Spleen (tissue), 7 donors: ENCODE measurements at regions not wholly inside any gene's neighbourhood (a gene's known extent, or its start where the extent isn't known, plus 50 kb on each side); places are given as distances from the start of the nearest gene placed in this dataset.

Experiments
- CTCF ChIP-seq, 11 experiments: fragments of 200-600 bp in 7 of 11; fragments of 450-650 bp in 4 of 11; sonication (generic) in 4 of 11; IDR thresholded peaks in 8 of 11; conservative IDR thresholded peaks in 3 of 11; 1 replicate in 7 of 11; 2 replicates in 4 of 11; pipeline versions ENCODE4 v1.4.0 to v1.8.0; 2016 to 2021; ENCODE audit warnings: antibody characterized with exemption in 11 of 11, inconsistent platforms in 4 of 11, mild to moderate bottlenecking in 1 of 11
- POLR2A ChIP-seq, 3 donors: fragments of 450-650 bp; IDR thresholded peaks; one replicate each; pipeline ENCODE4 v1.5.1; 2017; ENCODE audit warnings: antibody characterized with exemption in 3 of 3, mild to moderate bottlenecking in 1 of 3
- POLR2AphosphoS5 ChIP-seq, 3 donors: sonication (generic); formaldehyde crosslinking; IDR thresholded peaks; one replicate each; pipeline ENCODE4 v1.5.1; 2017; ENCODE audit warnings: antibody characterized with exemption in 3 of 3
- donor health status: DM: no; HTN: no; CAD: no; lungs with moderate emphysema.
- donor health status: DM: no; HTN: no; CAD: no.
- donor health status: DM: no; HTN: no; CAD: no.

GRCh38 chr3:132841621-132842020, 119.4 kb upstream of the NPHP3 start:
- TF ChIP-seq CTCF (IDR thresholded peaks at IDR 0.05 in 8 of 11, conservative IDR thresholded peaks at IDR 0.05 in 3 of 11) (no peak), POLR2A (IDR thresholded peaks at IDR 0.05) (no peak), POLR2AphosphoS5 (IDR thresholded peaks at IDR 0.05) (no peak)
